HG03097 (cell line): ENCODE measurements at regions not wholly inside any gene's neighbourhood (a gene's known extent, or its start where the extent isn't known, plus 50 kb on each side); places are given as distances from the start of the nearest gene placed in this dataset.
"Not testable (repeated sequence)": the region's sequence is repeated elsewhere in the genome, so short reads cannot be mapped to it uniquely, and the experiment has no call there.

ENCODE experiments used
- ATAC-seq: cut with Tn5 transposase; IDR thresholded peaks from one replicate; pipeline ENCODE4 v1.9.1; 2021; ENCODE audit not compliant: unreplicated experiment, low FRiP score

DNA sequence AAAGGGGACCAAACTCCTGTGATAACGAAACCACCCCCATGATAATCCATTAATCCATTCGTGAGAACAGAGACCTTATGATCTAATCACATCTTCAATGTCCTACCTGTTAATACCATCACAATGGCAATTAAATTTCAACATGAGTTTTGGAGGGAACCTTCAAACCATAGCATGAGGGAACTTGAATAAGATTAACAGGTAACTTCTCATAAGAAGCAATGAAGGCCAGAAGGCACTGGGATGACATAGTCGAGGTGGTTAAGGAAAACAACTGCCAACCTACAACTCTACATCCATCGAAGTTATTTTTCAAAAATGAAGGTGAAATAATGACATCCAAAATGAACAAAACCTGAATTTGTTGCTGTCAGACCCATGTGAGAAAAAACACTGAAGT is 478.9 kb downstream of the EDEM1 start:
- ATAC-seq: no peak

DNA sequence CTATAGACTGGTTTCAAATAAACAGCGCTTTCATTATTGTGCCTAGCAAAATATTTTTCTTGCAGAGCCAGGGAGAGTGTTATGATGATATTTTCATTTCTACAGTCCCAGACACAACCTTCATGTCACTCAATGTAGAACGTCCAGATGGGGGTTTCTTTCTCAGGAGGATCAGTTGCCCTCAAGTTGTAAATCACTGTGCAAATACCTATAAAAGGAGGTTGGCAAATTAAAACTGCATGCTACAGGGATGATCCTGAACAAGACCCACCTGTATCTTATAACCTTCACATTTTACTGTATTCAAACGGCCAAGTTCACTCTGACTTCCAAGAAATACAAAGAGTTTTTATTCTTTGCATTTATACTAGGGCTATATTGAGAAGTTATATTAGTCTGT is 486.0 kb downstream of the EDEM1 start:
- ATAC-seq: no peak

DNA sequence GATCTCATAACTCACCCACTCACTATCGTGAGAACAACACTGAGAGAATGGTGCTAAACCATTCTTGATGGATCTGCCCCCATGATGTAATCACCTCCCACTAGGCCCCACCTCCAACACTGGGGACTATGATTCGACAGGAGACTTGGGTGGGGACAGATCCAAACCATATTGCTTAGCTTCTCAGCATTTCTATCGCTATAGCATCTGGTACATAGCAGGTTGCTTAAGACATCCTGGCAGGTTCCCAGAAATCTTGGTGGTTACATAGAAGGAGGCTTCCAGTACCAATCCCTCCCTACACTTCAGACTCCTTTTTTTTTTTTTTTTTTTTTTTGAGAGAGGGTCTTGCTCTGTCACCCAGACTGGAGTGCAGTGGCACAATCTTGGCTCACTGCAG is 487.8 kb downstream of the EDEM1 start:
- ATAC-seq: no peak

DNA sequence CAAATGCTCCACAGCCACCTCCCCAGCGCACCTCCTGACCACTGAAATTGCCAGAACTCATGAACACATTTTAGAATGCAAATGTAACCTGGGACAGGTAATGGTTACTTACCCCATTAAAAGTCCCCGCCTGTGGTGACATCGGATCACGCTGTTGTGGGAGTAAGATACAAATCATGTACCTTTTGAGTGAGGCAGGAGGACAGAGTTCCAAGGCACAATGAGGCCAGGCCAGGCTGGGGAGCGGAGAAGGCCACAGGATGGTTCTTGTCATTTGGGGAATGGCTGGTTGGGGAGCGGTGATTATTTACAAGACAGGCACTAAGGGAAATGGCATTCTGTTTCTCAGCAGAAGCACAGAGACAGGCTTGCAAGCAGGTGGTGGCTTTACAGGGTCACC is 490.0 kb downstream of the EDEM1 start:
- no peak for ATAC-seq

DNA sequence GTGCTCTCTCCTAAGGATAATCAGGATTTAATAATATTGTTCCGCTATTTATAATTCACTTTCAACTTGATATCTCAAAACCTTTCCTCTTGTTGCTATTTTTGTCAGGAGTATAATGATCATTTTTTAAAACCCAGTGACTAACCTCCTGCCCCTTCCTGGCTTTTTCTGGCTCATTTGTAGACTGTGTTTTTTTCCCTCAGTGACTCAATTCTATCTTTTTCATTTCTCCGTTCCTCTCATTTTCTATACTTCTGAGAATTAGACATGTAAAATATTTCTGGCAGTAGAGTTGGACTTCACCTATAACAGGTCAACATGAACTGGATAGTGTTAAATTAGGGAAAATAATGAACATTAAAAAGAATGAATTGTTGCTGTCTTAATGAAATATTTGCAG is 490.7 kb downstream of the EDEM1 start:
- no peak for ATAC-seq

DNA sequence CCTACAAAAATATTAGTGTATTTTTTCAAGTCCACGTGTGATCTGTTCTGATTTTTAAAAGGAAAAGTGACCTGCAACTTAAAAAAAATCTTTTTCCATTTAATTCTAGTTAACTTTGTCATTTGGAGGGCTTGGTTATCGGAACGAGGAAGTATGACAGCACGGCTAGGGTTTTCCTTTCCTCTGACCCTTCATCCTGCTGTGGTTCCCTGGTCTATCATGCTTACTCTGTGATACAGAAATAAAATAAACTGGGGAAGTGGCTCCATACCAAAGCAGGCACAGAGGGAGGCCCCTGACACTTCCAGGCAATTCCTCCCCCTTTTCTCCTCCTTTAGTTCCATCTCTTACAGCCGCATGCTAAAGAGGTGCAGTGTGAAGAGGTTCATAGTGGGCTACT is 491.3 kb downstream of the EDEM1 start:
- ATAC-seq: no peak

DNA sequence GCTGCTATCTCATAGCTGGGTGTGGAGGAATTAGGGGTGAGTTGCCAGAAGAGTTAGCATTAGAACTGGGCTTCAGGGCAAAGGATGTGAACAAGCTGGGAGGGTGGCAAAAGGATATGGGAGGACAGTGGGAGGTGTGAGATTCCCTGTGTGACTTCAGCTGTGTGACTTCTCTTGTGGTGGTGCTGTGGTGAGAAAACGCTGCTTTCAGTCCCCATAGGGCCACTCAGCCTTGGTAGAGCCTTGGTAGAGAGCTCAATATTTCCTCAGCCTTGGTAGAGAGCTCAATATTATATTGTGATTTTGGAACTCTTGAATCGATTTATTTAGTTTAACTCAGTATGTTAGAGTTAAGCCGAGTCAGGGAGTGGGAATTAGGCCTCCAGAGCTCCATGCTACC is 499.7 kb downstream of the EDEM1 start:
- ATAC-seq: no peak

DNA sequence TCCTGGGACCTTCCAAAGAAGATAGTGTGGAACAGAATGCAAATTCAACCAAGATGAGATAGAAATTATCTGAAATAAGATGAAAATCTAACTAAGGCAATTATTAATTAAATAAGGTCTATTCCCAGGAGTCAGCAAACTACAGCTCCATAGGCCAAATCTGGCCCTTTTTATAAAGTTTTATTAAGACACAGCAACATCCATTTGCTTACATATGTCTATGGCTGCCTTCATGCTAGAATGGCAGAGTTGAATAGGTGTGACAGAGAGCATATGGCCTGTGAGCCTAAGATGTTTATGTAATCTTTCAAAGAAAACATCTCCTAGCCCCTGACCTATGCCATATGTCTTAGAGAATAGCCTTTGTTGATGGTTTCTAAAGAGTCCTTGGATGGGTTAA is 503.0 kb downstream of the EDEM1 start:
- no peak for ATAC-seq

DNA sequence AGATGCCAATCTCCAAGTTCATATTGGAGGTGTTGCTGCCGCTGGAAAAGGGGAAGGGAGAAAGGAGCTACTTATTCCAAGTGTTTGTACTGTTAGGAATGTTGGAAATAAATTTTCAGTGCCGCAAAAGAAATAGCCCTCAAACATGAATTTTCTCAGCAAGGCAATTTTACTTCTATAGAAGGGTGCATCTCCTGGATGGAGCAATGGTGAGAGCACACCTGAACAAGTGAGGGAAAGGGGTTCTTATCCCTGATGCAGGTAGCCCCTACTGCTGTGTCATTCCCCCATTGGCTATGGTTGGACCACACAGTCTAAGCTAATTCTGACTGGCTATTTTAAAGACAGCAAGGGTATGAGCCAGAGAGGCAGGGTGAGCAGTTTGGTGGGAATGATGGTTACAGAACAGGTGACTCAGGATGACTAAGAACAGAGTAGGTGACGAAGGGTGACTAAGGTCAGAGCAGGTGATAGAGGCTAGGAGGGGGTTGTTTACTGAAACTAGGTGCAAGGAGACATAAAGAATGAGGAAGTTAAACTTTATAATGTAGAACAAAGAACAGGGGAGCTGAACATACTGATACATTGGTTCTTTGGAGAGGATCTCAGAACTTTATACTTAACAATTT is 503.5 kb downstream of the EDEM1 start:
- ATAC-seq: no peak

DNA sequence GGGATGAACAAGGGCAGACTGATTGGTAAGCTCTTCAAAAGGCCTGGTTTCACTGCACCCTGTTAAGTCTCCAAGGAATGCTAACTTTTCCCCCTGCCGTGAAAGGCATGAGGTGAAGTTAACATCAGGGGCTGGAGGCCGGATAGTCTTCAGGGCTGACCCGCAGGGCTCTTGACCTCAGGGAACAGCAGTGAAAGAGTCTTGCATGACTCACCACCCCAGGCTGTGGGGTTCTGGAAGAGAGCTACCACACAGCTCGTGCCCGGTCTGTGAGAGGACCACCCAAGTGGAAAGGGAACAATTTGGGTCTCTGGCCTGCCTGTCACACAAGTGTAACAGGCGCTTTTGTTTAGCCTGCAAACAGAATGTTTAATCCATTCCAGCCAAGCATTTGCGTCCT is 504.9 kb downstream of the EDEM1 start:
- ATAC-seq: no peak

DNA sequence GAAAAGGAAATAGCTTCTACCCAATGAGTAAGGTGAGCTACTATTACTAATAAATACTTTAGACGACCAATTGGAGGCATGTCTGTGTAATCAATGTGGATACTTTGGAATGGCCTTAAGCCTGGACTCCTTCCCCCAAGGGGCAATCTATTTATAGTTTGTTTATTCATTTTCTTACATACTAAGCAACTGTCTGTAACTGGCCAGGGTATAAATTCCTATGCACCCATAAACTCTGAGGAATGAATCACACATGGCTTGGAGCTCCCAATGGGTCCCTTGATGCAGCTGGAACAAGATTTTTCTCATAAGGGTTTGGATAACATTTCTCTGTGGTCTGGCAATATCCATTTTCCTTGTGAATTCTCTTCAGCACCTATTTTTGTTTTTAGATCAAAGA is 506.8 kb downstream of the EDEM1 start:
- no peak for ATAC-seq

DNA sequence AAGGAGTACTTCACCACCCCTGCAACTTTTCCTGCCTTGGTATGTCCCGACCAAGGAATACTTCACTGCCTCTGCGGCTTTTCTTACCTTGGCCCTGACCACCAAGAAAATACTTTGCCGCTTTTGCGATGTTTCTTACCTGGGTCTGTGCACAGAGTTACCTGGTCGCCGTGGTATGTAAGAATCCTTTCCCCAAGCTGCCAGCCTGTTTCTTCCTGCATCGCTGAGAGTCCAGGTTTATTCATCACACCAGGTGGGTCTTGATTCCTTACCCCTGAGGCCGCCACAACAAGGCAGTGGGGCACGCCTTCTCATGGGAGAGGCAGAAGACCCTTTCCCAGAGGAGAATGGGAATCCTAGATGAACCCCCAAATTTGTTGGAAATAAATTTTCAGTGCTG is 511.3 kb downstream of the EDEM1 start:
- ATAC-seq: no peak

DNA sequence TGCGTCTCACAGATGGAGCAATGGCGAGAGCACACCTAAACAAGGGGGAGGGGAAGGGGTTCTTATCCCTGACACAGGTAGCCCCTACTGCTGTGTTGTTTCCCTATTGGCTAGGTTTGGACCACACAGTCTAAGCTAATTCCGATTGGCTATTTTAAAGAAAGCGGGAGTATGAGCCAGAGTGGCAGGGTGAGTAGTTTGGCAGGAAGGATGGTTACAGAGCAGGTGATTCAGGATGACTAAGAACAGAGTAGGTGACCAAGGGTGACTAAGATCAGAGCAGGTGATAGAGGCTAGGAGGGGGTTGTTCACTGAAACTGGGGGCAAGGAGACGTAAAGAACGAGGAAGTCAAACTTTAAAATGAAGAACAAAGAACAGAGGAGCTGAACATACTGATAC is 511.8 kb downstream of the EDEM1 start:
- no peak for ATAC-seq

DNA sequence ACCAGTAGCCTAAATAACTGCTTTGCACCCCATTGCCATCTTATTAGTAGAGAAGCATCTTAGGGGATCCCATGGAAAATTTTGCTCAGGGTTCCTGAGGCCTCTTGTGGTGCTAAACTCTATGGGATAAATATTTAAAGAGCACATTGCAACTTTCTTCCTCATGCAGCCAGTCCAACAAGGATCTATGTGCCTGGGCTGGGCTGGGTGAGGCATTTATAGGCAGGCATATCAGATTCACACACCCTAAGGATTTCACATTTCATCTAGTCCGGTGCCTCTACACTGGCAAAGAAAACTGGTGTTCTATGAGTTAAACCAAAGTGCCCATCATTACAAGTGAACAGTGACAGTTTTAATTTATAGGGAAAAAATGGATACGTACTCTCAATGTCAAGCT is 512.3 kb downstream of the EDEM1 start:
- ATAC-seq: no peak

DNA sequence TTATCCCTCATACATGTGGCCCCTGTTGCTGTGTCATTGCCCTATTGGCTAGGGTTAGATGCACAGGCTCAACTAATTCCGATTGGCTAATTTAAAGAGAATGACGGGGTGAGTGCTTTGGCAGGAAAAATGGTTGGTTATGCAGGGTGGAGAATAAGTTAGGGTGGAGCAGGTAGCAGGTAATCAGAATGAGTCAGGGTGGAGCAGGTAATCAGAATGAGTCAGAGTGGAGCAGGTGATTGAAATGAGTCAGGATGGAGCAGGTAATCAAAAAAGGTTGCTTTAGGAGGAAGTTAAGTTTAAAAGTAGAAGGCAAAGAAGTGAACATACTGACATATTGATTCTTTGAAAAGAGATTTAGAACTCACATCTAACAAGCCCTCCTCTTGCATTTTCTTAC is 513.5 kb downstream of the EDEM1 start:
- ATAC-seq: not testable (repeated sequence)

DNA sequence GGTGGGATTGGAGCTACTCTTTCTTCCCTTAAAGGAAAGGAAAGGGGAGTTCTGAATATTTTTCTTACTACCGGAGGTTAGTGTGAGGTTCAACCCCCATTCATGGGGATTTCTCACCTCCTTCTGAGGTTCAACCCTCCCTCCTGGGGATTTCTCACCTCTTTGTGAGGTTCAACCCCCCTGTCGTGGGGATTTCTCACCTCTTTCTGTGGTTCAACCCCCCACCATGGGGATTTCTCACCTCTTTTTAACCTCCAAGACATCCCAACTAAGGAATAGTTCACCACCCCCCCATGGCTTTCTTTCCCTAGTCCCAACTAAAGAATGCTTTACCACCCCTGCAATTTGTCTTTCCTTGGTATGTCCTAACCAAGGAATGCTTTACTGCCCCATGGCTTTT is 520.3 kb downstream of the EDEM1 start:
- no peak for ATAC-seq

DNA sequence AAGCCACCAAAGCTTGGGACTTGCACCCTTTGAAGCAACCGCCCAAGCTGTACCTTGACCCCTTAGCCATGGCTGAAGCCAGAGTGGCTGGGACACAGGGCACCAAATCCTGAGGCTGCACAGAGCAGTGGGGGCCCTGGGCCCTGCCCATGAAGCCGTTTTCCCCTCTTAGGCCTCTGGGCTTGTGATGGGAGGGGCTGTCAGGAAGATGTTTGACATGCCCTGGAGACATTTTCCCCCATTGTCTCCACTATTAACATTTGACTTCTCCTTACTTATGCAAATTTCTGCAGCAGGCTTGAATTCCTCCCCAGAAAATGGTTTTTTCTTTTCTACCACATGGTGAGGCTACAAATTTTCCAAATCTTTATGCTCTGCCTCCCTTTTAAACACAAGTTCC is 522.2 kb downstream of the EDEM1 start:
- no peak for ATAC-seq

DNA sequence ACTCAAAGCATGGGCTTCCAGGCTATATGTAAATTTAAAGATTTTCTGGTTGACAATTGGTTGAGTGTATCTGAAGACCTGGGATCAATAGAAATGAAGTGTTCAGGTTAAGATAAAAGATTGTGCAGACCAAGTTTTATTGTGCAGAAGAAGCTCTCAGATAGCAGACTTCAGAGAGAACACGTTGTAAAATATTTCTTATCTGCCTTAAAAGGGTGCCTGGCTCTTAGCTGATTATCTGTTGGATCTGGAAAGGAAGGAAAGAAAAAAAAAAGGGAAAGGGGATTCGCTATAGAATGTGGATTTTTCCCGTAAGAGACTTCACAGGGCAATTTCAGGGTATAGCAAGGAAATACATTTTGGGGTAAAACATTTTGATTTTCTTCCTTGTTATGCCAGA is 523.2 kb downstream of the EDEM1 start:
- no peak for ATAC-seq

DNA sequence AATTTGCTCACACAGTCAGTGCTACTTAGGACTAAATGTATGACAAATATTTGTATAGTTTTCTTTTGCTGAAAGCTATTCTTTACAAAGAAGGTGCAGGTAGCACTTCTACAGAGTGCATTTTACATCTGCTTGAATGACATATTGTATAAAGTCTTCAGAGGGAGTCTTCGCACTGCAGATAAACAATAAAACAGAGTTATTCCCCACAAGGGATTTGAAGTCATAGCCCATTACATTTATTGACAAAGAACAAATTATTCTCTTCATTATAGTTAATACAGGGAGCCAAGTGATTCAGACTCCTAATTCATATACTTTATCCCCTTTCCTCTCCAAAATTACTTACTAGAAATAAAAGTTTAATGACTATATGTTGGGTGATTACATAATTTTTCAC is 529.7 kb downstream of the EDEM1 start:
- no peak for ATAC-seq

DNA sequence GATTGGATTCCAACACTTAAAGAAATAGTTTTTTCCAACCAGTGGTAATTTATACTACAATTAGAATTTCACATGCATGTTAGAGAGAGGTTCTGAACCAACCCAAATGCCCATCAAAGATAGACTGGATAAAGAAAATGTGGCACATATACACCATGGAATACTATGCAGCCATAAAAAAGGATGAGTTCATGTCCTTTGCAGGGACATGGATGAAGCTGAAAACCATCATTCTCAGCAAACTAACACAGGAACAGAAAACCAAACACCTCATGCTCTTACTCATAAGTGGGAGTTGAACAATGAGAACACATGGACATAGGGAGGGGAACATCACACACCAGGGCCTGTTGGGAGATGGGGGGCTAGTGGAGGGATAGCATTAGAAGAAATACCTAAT is 532.2 kb downstream of the EDEM1 start:
- ATAC-seq: not testable (repeated sequence)

DNA sequence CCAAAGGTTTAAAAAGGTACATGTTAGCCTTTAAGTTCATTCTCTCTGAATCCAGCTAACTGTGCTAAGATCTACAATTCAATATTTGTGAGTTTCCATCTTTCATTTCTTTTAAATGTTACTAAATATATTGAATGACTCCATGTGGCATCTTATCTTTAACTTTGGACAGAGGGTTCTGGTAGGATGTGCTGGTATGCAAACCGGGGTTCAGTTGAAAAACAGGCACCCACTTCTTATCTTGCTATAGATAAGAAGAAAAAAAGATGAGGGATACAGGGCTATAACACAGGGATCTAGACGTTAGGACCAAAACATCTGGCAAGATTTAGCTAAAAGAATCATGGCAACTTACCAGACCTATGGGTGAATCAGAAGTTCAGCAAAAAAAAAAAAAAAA is 538.3 kb downstream of the EDEM1 start:
- no peak for ATAC-seq

DNA sequence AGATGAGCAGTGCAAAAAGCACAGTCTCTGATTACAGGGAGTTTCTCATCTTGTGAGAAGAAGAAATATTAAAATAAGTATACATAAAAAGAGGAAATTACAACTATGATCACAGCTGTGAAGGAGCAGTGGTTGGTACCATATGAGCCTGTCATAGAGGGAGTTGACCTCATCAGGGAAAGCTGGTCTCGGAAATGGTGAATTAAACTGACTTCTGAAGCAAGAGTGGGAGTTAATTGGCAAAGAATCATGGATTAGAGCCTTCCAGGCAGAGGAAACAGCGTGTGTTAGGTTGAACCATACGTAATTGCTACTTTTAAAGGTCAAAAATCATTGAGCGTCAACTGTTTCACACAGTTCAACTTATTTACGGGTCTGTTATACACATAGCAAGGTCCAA is 539.1 kb downstream of the EDEM1 start:
- no peak for ATAC-seq

DNA sequence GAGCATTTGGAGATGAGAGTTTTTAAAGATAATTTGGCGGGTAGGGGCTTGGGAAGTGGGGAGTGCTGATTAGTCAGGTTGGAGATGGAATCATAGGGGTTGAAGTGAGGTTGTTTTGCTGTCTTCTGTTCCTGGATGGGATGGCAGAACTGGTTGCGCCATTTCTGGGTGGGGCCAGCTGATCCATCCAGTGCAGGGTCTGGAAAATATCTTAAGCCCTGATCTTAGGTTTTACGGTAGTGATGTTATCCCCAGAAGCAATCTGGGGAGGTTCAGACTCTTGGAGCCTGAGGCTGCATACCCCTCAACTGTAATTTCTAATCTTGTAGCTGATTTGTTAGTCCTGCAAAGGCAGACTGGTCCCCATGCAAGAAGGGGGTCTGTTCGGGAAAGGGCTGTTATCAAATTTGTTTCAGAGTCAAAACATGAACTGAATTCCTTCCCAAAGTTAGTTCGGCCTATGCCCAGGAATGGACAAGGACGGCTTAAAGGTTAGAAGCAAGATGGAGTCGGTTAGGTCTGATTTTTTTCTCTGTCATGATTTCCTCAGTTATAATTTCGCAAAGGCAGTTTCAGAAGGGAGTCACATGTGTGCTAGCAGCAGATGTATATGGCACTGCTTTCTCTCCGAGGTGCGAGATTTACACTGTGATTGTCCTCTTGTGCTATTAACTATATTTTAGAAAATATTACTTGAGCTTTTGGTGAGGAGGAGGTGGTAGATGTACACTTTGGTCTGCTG is 540.4 kb downstream of the EDEM1 start:
- ATAC-seq: no peak
